ENCODE measurements at regions not wholly inside any gene's neighbourhood (a gene's known extent, or its start where the extent isn't known, plus 50 kb on each side); places are given as distances from the start of the nearest gene placed in this dataset.

- TF ChIP-seq CTCF (IDR thresholded peaks at IDR 0.05) (no peak), POLR2A (IDR thresholded peaks at IDR 0.05) (no peak)
These were observed 2284.8 kb downstream of the ARAP2 start for GRCh38 chr4:33959519-33959918.

All from right lobe of liver (tissue), 4 donors.